GM23338 (cell line): ENCODE measurements at regions not wholly inside any gene's neighbourhood (a gene's known extent, or its start where the extent isn't known, plus 50 kb on each side); places are given as distances from the start of the nearest gene placed in this dataset.
"Not testable (repeated sequence)": the region's sequence is repeated elsewhere in the genome, so short reads cannot be mapped to it uniquely, and the experiment has no call there.

Source experiments
- ATAC-seq: fragments of 200-7000 bp; cut with Tn5 transposase; 3 replicates; pipeline ENCODE4 v1.9.1; 2020
- DNase-seq: peaks from one replicate; pipeline ENCODE4 v3.0.0-alpha.2; 2015; ENCODE audit warnings: low spot score
- H2AFZ ChIP-seq: fragments of 200-600 bp; sonication (generic); 2 replicates; pipeline ENCODE4 v1.8.0; 2016; ENCODE audit warnings: antibody characterized with exemption, mild to moderate bottlenecking, moderate library complexity
- H3F3A ChIP-seq: fragments of 200-600 bp; sonication (generic); replicated peaks from 2 replicates; pipeline ENCODE4 v1.8.0; 2017; ENCODE audit warnings: antibody characterized with exemption, mixed run types, low read depth
- H3K27ac ChIP-seq: fragments of 200-600 bp; sonication (generic); 2 replicates; pipeline ENCODE4 v1.6.1; 2016; ENCODE audit warnings: low read depth
- H3K27me3 ChIP-seq: fragments of 200-600 bp; sonication (generic); 2 replicates; pipeline ENCODE4 v1.8.0; 2016; ENCODE audit warnings: mild to moderate bottlenecking, mixed run types, moderate library complexity; ENCODE audit not compliant: insufficient read depth
- H3K36me3 ChIP-seq: fragments of 200-600 bp; sonication (generic); 2 replicates; pipeline ENCODE4 v1.8.0; 2016; ENCODE audit warnings: mild to moderate bottlenecking; ENCODE audit not compliant: insufficient read depth
- H3K4me1 ChIP-seq: fragments of 200-600 bp; sonication (generic); 2 replicates; pipeline ENCODE4 v1.8.0; 2016; ENCODE audit warnings: mild to moderate bottlenecking, moderate library complexity; ENCODE audit not compliant: insufficient read depth
- H3K4me2 ChIP-seq: fragments of 200-600 bp; sonication (generic); 2 replicates; pipeline ENCODE4 v1.7.1; 2017; ENCODE audit warnings: mixed run types
- H3K4me3 ChIP-seq: fragments of 200-600 bp; sonication (generic); 2 replicates; pipeline ENCODE4 v1.6.1; 2016; ENCODE audit warnings: mixed run types
- H3K79me2 ChIP-seq: fragments of 200-600 bp; sonication (generic); replicated peaks from 2 replicates; pipeline ENCODE4 v1.8.0; 2017; ENCODE audit warnings: mild to moderate bottlenecking; ENCODE audit not compliant: insufficient read depth
- H3K9me2 ChIP-seq: fragments of 200-600 bp; sonication (generic); 2 replicates; pipeline ENCODE4 v1.8.0; 2017; ENCODE audit not compliant: insufficient read depth
- H4K20me1 ChIP-seq: fragments of 200-600 bp; sonication (generic); replicated peaks from 2 replicates; pipeline ENCODE4 v1.8.0; 2017; ENCODE audit warnings: mild to moderate bottlenecking; ENCODE audit not compliant: insufficient read depth
- H3K27ac Mint-ChIP-seq: 2 replicates; pipeline ENCODE4 v1.8.0; 2020; ENCODE audit warnings: inconsistent platforms, mild to moderate bottlenecking, moderate library complexity, mixed read lengths
- H3K27me3 Mint-ChIP-seq: 3 replicates; pipeline ENCODE4 v1.8.0; 2022; ENCODE audit warnings: low read depth, mild to moderate bottlenecking, moderate library complexity, mixed read lengths, inconsistent platforms; ENCODE audit not compliant: insufficient read depth, poor library complexity
- H3K36me3 Mint-ChIP-seq: 3 replicates; pipeline ENCODE4 v1.8.0; 2021; ENCODE audit warnings: low read depth, mild to moderate bottlenecking, inconsistent platforms, moderate library complexity, mixed read lengths
- H3K4me1 Mint-ChIP-seq: 3 replicates; pipeline ENCODE4 v1.8.0; 2020; ENCODE audit warnings: mild to moderate bottlenecking, inconsistent platforms, mixed read lengths
- H3K4me3 Mint-ChIP-seq: 3 replicates; pipeline ENCODE4 v1.8.0; 2021; ENCODE audit warnings: moderate library complexity, mild to moderate bottlenecking, inconsistent platforms, mixed read lengths
- H3K9me3 Mint-ChIP-seq: 3 replicates; pipeline ENCODE4 v1.8.0; 2020; ENCODE audit warnings: moderate library complexity, mild to moderate bottlenecking, inconsistent platforms, mixed read lengths
- CREB1 ChIP-seq: fragments of 250-450 bp; sonication (Bioruptor Pico); IDR thresholded peaks from 2 replicates; pipeline ENCODE4 v1.5.0; 2020; ENCODE audit warnings: low read depth, mild to moderate bottlenecking, moderate library complexity
- CTCF ChIP-seq, 2 experiments: fragments of 200-600 bp in 1 of 2; sonication (generic) in 1 of 2; conservative IDR thresholded peaks; 2 replicates each; pipeline versions ENCODE4 v1.5.1 to v1.6.1; 2016 to 2017; ENCODE audit warnings: antibody characterized with exemption in 2 of 2, low read depth in 2 of 2, mild to moderate bottlenecking in 2 of 2, moderate library complexity in 1 of 2
- JUNB ChIP-seq: IDR thresholded peaks from one replicate; pipeline ENCODE4 v1.6.1; 2016; ENCODE audit warnings: antibody characterized with exemption; ENCODE audit not compliant: unreplicated experiment
- POLR2AphosphoS5 ChIP-seq: IDR thresholded peaks from 2 replicates; pipeline ENCODE4 v1.6.1; 2016; ENCODE audit warnings: antibody characterized with exemption, low read depth
- REST ChIP-seq: IDR thresholded peaks from one replicate; pipeline ENCODE4 v1.6.1; 2018; ENCODE audit warnings: antibody characterized with exemption; ENCODE audit not compliant: unreplicated experiment
- STAT1 ChIP-seq: IDR thresholded peaks from one replicate; pipeline ENCODE4 v1.6.1; 2016; ENCODE audit warnings: antibody characterized with exemption; ENCODE audit not compliant: unreplicated experiment
- ZNF114 ChIP-seq: fragments of 250-450 bp; sonication (Bioruptor Pico); IDR thresholded peaks from 2 replicates; pipeline ENCODE4 v1.5.0; 2020; ENCODE audit warnings: mild to moderate bottlenecking, moderate library complexity
- ZNF331 ChIP-seq: fragments of 250-450 bp; sonication (Bioruptor Pico); IDR thresholded peaks from 2 replicates; pipeline ENCODE4 v1.5.0; 2020; ENCODE audit warnings: low read depth, mild to moderate bottlenecking, moderate library complexity

GRCh38 chr4:158450741-158451140, 70.9 kb upstream of the RXFP1 start:
- Mint-ChIP-seq H3K4me1 (no peaks in the 10 kb centered on the region), H3K27ac (no peak overlapping the region), H3K27me3 (no peaks in the 10 kb centered on the region), H3K4me3 (no peak overlapping the region), H3K36me3 (no peaks in the 10 kb centered on the region), H3K9me3 (no peaks in the 10 kb centered on the region)
- Histone ChIP-seq H4K20me1 (no peaks in the 10 kb centered on the region), H3K4me3 (no peak overlapping the region), H3K79me2 (no peaks in the 10 kb centered on the region), H3K27me3 (no peaks in the 10 kb centered on the region), H2AFZ (no peak overlapping the region), H3K27ac (no peak overlapping the region), H3F3A (no peaks in the 10 kb centered on the region), H3K4me2 (no peak overlapping the region), H3K4me1 (no peaks in the 10 kb centered on the region), H3K9me2 (no peaks in the 10 kb centered on the region), H3K36me3 (no peaks in the 10 kb centered on the region)
- DNase-seq (no peak), ATAC-seq (no peak)
- TF ChIP-seq JUNB (no peak), REST (no peak), STAT1 (no peak), ZNF114 (CRISPR knock-in tag) (no peak), CTCF (conservative IDR thresholded peaks at IDR 0.05; ENCODE audit: low read depth in 2 of 2) (no peak), CREB1 (CRISPR knock-in tag) (no peak), ZNF331 (no peak), POLR2AphosphoS5 (no peak)

GRCh38 chr4:158452116-158452515, 69.6 kb upstream of the RXFP1 start:
- H3K36me3 Mint-ChIP-seq, H3K9me3 Mint-ChIP-seq, H4K20me1 ChIP-seq, H3K36me3 ChIP-seq, H3K4me3 ChIP-seq, H3K27ac ChIP-seq, H3K4me1 Mint-ChIP-seq, H2AFZ ChIP-seq, H3K4me2 ChIP-seq, H3K27me3 Mint-ChIP-seq, H3K27ac Mint-ChIP-seq, H3K27me3 ChIP-seq, H3K9me2 ChIP-seq, ATAC-seq, H3K4me3 Mint-ChIP-seq, H3K79me2 ChIP-seq, H3K4me1 ChIP-seq, DNase-seq, H3F3A ChIP-seq: not testable (repeated sequence)
